RPMI8226 (cell line): ENCODE measurements at regions not wholly inside any gene's neighbourhood (a gene's known extent, or its start where the extent isn't known, plus 50 kb on each side); places are given as distances from the start of the nearest gene placed in this dataset.

Experiments
- DNase-seq: peaks from one replicate; pipeline ENCODE4 v3.0.0-alpha.2; 2015

DNA sequence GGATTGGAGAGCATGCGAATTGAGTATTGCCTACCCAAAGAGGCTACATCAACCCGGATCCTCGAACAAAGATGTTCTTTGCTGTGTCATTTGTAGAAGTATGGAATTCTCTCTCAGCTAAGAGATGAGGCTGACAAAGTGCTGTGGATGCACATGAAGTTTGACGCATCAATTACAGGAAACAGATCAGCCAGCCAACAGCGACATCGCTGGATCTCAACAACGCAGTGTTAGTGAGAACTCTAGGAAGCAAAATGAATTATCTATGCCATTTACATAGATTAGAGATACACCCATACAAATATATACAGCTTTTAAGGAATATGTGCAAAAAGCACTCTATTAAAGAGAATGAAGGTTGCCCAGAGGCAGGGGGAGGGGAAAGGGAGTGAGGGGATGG lies 160.6 kb upstream of the RGMA start:
- DNase-seq: no peak

- no peak for DNase-seq
Measured at GRCh38 chr15:93247466-93248121, 158.6 kb upstream of the RGMA start.

- DNase-seq: no peak
Measured at GRCh38 chr15:93246266-93247242, 157.5 kb upstream of the RGMA start.

DNA sequence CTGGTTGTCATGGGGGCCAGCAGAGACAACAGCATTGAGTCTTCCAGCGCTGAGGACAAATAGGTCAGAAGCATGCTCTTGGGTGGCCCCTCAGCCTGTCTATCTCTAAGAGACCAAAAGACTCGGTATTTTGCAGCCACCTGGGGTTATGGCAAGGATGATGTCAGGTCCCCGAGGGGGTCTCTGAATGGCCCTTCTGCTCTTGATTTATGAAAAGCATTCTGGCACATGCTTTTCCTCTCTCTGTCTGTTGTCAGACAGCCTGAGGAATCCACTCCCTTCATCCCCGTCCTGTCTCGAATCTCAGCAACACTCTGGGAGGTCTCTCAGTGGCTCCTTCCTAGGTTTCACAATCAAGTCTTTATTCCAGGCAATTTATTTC lies 156.6 kb upstream of the RGMA start:
- DNase-seq: no peak

GRCh38 chr15:93244696-93245660 lies 156.0 kb upstream of the RGMA start:
- DNase-seq: no peak

- no peak for DNase-seq
Measured at GRCh38 chr15:93243573-93243972, 154.6 kb upstream of the RGMA start.

DNA sequence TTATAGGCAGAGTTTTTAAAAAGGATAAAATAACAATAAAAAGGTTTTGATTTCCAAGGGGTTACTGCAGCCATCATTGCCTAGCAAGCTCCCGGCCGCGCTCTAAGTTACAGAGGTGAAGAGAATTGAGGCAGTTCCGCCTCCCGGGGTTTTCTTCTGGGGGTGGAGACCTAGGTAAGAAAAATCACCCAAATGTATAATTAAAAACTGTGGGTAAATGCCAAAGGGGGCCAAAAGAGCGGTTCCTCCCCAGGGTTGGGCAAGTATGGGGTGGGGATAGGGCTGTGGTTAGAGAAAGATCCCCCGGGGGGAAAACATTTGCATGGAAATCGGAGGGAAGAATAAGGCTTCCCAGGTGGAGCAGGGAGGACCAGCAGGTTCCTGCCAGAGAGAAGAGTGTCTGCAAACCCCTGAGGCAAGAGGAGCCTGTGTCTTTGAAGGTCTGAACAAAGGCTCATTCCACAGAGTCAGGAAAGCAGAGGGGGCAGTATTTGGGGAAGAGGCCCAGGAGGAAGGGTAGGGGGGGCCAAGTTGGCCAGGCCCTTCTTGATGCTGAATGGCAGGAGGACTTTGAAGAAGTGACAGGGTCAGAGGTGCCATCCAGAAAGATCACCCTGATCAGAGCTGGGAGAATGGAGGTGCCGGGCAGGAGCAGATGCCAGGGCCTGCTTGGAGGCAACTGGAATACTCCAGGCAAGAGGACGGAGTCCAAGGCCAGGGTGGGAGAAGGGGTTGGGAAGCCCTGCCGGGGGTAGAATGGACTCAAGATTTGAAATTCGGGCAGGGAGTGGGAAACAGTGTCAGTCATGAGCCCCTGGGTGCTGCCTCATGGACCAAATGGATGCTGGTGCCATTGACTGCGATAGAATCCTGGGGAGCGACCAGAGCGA lies 152.9 kb upstream of the RGMA start:
- no peak for DNase-seq

DNA sequence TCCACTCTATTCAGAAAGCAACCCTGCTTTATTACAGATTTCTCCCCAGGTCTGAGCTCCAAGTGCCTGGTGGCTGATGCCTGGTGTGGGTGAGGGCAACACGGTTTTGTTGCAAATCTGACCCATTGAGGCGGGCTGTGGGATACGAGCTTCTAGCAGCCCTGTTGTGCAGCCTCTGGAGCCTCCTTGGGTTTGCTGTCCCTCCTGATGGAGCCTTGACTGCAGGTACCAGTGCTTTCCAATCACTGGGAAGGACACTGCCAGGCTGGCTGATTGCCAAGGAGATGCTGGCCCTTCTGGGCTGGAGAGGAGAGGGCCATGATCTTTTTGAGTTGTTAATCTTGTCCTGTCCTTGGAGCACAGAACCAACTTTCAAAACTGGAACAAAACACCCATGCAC lies 151.0 kb upstream of the RGMA start:
- no peak for DNase-seq

DNA sequence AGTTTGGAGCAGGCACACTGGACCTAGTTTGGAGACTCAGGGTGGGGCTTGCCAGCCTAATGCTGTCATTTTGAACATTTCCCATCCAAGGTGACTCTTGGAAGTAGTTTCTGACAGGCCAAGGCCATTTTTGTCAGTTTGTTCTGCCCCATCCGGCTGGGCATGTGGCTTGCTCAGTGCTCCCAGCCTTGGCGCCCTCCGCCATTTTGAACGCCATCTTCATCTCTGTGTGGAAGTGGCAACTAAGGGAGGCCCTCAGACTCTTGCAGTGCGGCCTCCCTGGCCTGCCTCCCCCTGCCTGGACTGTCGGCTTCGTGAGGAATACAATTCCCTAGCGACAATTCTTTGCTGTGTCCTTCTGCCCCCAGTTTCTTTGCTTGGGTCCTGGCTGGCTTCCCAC lies 150.6 kb upstream of the RGMA start:
- DNase-seq: no peak

DNA sequence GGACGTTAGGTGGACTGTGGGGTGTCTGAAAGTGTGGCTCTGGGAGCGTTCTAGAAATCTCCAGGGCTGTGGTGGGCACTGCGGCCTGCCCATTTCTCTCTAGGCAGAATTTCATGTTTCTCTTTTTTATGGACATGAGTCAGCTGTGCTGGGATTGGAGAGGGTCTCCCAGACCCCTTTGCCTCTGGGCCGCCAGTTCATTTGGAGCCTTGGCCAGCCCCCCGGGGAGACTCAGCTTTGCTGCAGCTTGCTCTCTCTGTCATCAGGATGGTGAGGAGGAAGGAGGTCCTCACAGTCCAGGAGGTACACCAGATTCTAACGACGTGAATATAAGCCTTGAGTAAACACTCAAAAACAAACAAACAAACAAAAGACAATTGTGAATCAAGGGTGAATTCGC lies 149.6 kb upstream of the RGMA start:
- DNase-seq: no peak

- no peak for DNase-seq
Measured at GRCh38 chr15:93235926-93236780, 147.1 kb upstream of the RGMA start.

GRCh38 chr15:93235269-93235668 lies 146.3 kb upstream of the RGMA start:
- no peak for DNase-seq

GRCh38 chr15:93233710-93234109 lies 144.7 kb upstream of the RGMA start:
- DNase-seq: no peak

GRCh38 chr15:93232845-93233244 lies 143.8 kb upstream of the RGMA start:
- no peak for DNase-seq

DNA sequence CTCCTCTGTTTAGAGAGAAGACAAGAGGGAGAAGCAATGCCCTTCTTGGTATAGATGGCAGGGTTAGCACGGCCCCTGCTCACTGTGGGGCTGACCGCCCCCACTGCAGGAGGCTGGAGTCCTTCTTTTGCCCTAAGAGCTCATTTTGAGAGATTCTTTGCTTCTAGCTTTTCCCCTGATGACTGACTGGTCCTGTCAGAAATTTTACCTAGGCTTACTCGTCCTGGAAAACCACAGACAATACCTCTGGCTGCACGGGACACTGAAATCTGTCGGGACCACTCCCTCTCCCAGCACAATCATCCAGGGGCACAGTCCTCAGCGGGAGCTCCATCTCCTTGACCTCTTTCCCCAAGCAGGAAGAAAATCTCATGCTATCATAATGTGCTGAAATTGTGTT lies 143.0 kb upstream of the RGMA start:
- no peak for DNase-seq

DNA sequence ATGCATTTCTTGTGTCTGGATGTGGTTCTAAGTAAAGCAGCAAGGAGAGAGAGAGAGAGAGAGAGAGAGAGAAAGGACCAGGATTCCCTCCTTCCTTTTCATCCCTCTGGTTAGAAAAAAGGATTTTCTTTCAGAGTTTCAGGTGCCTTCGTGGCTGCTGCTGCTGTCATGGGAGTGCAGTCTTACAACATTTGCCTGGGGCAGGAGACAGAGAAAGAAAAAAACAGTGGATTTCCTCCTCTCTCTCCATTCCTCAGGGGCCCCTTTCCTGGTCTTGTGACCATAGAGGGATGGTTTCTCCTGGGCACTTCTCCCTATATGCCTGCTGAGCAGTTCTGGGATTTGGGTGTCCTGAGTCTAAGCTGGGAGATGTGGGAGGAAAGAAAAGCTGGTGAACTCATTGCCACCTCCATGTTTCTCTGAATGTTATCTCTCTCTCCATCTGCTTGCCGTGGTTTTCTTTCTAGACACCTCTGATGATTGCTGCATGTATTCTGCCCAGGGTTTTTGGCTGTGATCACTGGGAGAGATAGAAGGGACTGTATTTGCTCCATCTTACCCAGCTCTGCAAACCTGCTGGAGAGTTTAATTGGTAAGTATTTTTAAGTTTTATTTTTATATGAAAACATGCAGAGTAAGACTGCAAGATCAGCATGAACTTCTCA lies 142.4 kb upstream of the RGMA start:
- DNase-seq: no peak

GRCh38 chr15:93228546-93228945 lies 139.5 kb upstream of the RGMA start:
- no peak for DNase-seq

DNA sequence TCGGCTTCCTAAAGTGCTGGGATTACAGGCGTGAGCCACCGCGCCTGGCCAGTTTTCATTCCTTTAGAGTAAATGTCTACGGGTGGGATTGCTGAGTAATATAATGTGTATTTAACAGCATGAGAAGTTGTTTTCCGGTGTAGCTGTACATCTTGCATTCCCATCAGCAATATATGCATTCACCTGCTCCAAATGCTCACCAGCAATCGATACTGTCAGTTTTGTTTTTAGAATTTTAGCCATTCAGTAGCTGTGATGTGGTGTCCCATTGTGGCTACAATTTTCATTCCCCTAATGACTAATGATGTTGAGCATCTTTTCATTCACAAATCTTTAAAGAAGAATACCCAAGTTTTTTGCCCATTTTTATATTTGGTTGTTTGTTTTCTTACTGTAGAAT lies 134.8 kb upstream of the RGMA start:
- no peak for DNase-seq

DNA sequence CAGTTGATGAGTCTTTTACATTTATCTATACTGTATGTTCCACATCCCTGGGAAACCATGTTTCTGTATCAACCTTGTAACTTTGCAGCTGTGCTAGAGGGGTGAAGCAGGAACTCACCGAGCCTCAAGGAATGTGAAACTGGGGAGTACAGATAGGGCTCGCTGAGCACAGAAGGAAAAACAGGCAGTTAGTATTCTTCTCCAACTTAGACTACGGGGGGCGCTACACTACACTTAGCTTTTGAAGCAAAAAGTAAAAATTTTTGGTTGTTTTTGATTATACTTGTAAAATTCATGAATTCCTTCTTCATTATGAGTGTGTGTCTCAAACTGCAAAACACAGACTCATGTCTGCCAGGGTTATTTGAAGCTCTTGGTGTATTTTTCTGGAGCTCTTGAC lies 132.7 kb upstream of the RGMA start:
- no peak for DNase-seq

GRCh38 chr15:93219859-93220420 lies 130.9 kb upstream of the RGMA start:
- no peak for DNase-seq
